HG03103 (cell line): ENCODE measurements at regions not wholly inside any gene's neighbourhood (a gene's known extent, or its start where the extent isn't known, plus 50 kb on each side); places are given as distances from the start of the nearest gene placed in this dataset.
"Not testable (repeated sequence)": the region's sequence is repeated elsewhere in the genome, so short reads cannot be mapped to it uniquely, and the experiment has no call there.

ENCODE experiments used
- ATAC-seq: cut with Tn5 transposase; IDR thresholded peaks from one replicate; pipeline ENCODE4 v1.9.1; 2021; ENCODE audit warnings: low read depth; ENCODE audit not compliant: unreplicated experiment

DNA sequence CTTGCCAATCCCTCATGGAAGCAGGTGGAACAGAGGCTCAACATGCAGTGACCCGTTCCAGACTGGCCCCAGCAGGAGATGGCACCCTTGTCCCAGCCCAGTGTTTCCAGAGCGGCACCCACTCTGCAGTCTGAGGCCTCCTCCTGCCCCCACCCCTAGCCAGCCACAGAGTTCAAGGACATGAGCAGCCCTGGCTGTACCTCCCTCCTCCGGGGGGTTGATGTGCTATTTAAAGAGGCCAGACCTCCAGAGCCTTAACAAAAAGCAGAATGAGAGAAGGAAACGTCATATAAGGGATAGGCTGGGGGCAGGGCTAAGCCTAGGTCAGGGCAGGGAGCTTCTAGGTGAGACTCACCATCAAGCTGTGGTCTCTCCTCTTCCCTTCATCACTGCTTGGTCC, 115.7 kb upstream of the NANOS1 start:
- no peak for ATAC-seq

- no peak for ATAC-seq
These were observed 114.9 kb upstream of the NANOS1 start for GRCh38 chr10:118914629-118915028.

- ATAC-seq, result no peak
These were observed 114.4 kb upstream of the NANOS1 start for GRCh38 chr10:118915161-118915560.

GRCh38 chr10:118916777-118917176, 112.7 kb upstream of the NANOS1 start:
- ATAC-seq, result no peak

DNA sequence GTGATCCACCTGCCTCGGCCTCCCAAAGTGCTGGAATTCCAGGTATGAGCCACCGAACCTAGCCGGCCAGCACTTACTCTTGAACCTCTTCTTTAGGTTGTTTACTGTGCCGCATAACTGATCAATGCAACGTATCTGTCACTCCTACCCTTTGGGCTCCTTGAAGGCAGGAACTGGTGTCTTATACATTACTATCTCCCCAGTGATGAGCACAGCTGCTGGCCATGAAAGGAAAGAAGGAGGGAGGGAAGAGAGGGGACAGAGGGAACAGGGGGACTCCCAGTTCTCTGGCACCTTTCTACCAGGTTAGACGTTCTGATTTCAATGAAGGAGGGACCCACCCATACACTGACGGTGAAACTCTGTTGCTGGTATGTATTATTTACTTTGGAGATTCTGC, 111.8 kb upstream of the NANOS1 start:
- ATAC-seq, result no peak

- ATAC-seq, result no peak
These were observed 111.4 kb upstream of the NANOS1 start for GRCh38 chr10:118918116-118918515.

DNA sequence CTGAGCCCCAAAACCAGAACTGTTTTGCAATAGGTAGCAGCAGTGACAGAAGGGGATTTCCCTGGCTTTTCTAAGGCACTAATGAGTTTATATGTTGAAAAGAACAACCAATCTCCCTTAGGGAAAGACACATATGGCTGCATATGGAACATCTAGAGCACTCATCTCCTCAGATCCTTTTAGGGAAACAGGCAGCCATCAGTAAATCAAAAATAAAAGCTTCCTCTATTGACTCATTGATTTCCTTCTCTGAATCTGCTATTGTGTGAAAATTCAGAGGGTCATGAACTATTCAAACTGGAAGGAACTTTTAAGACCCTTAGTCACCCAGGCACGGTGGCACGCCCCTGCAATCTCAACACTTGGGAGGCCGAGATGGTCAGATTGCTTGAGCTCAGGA, 110.9 kb upstream of the NANOS1 start:
- ATAC-seq, result no peak

DNA sequence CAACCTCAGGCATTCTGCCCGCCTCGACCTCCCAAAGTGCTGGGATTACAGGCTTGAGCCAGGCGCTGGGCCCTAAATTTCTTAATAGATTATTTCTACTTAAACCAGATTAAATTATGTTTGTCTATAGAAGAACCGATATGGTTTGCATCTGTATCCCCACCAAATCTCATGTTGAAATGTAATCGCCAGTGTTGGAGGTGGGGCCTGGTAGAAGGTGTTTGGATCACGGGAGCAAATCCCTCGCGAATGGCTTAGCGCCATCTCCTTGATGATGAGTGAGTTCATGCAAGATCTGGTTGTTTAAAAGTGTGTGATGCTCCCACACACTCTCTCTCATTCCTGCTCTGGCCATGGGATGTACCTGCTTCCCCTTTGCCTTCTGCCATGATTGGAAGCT, 109.3 kb upstream of the NANOS1 start:
- no peak for ATAC-seq

DNA sequence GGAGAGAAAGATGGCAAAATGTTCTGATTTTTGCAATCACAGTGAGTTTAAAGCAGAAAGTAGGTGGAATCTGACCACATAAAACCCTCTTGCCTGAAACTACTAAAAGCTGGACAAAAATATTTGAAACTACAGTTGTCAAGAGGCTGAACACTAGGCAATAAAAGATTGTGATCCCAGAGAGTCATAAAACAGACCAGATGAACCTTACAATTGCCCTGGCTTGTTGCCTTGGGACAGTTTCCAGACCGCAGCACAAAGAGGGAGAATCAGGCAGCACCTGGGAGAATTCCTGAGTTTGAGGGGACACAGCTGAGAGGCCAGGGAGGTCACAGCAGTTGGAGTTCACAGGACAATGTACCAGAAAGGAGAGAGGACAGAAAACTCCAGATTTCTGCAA, 107.3 kb upstream of the NANOS1 start:
- ATAC-seq, result no peak

GRCh38 chr10:118922972-118923371, 106.5 kb upstream of the NANOS1 start:
- ATAC-seq, result no peak

DNA sequence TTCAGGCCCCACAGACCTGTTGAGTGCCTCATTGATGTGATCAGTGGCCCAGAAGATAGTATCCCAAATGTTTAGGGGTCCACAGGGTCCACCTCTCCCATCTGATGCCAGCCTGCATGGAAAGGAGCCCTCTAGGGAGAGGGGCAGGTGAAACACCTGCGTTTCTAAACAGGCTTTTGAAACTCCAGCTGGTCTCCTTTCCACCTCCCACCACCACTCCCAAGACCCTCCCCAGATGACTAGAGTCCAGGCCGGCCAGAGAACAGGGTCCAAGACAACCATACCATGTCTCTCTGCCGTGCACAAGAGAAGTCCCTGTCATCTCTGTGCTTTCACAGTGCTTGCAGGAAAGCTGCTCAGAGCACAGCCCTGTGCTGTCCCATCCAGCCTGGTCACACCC, 105.0 kb upstream of the NANOS1 start:
- ATAC-seq, result no peak

DNA sequence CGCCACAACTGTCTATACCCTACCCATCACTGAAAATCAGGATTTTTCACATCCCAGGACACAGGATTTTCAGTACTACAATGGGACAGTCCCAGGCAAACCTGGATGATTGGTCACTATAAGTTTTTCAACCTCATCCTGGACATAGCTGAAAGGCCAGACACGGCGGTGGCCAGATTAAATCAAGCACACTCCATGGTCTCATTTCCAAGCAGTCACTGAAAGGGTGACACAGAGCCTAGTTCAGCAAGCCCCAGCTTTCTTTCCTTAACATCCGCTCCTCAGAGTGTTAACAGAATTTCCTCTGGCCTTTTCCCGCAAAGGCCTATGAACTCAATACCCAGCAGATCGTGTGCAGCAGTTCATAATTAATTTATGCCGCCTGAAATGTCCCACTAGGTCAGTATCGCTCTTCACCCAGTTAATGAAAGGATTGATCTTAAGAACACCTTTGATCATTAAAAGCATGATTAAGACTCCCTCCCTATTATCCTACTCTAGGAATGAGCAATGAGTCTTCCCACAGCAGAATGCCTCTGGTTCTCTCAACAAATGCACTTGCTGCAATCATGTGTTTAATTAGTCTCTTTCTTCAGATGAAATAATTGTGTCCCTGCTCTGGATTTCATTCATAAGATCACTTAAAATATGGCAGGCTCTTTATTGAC, 104.0 kb upstream of the NANOS1 start:
- ATAC-seq, result no peak

GRCh38 chr10:118926072-118926417, 103.5 kb upstream of the NANOS1 start:
- ATAC-seq, result no peak

DNA sequence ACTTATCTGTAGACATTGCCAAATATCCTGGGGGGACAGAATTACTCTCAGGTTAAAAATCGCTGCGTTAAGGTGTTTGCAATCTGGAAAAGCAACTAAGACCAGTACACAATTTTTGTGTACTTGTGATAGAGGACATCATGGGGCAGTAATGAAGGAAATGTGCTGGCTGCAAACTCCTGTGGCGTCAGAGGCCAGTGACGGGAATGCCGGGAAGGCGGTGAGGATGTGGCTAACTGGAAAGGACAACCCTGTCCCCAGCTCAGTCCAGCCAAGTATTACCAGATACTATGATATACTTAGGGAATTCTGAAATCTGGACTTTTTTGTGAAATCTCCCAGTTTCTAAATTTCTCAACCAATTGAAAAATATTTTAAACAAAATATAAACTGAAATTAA, 103.1 kb upstream of the NANOS1 start:
- no peak for ATAC-seq

DNA sequence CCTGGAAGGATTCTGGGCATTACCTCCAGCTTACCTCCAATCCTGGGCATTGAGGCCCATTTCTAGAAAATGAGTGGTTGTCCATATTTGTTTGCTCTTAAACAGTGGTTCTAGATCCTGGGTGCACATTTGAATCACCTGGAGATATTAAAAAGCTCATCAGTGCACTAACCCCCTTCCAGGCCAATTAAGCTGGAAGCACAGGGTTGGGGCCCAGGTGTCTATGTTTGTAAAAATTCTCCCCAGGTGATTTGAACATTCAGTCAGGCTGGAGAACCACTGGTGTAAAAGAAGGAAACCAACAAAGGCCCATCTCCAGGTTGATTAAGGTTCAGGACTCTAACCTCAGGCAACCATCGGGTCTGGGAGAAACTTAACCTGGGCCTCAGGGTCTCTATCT, 102.6 kb upstream of the NANOS1 start:
- no peak for ATAC-seq

- ATAC-seq, result no peak
These were observed 102.2 kb upstream of the NANOS1 start for GRCh38 chr10:118927321-118927720.

GRCh38 chr10:118930614-118931013, 98.9 kb upstream of the NANOS1 start:
- ATAC-seq, result no peak

DNA sequence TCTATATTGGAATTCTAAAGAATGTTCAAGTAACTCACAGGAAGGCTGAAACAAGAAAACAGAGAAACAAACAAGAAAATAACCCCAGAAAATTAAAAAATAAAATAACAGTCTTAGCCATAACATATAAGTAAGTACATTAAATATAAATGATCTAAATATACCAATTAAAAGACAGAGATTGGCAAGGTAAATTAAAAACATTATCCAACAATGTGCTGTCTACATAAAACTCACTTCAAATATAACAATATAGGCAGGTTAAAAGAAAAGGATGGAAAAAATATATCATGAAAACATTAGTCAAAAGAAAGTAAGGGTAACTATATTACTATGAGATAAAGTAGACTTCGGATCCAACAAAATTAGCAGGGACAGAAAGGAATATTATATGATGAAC, 98.1 kb upstream of the NANOS1 start:
- no peak for ATAC-seq

DNA sequence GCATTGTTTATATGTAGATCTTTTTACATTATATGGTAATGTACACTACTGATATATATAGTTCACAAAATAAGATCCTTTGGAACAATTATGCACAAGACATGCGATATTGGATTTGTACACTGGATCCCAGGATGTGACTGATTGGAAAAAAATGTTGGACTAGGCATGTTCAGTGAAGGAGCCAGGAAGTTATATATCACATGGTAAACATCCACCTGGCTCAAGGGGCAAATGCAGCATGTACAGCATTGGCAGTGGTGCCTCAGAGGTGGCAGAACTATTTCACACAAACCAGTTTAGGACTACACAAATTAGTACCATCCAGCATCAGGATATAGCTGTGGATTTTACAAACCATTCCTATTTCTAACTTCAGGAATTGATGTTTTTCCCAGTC, 97.4 kb upstream of the NANOS1 start:
- not testable (repeated sequence) for ATAC-seq

- no peak for ATAC-seq
These were observed 92.3 kb upstream of the NANOS1 start for GRCh38 chr10:118937226-118937625.

DNA sequence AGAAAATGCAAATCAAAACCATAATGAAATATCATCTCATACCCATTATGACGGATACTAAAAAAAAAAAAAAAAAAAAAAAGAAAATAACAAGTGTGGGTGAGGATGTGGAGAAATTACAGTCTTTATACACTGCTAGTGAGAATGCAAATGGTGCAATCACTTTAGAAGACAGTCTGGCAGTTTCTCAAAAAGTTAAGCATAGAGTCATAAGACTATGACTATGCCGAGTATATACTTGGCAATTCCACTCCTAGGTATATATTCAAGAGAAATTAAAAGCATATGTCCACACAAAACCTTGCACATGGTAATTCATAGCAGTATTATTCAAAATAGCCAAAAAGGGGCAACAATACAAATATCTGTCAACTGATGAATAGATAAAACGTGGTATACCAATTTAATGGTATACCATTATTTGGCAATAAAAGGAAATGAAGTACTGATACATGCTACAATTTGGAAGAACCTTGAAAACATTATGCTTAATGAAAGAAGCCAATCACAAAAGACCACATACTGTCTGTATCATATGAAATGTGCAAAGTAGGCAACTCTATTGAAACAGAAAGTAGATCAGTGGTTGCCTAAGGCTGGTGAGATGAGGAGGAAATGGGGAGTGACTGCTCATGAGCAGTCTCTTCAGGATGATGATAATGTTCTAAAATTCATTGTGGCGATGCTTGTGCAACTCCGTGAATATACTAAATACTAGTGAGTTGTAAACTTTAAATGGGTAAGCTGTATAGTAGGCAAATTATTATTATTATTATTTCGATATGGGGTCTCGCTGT, 90.1 kb upstream of the NANOS1 start:
- ATAC-seq, result no peak

DNA sequence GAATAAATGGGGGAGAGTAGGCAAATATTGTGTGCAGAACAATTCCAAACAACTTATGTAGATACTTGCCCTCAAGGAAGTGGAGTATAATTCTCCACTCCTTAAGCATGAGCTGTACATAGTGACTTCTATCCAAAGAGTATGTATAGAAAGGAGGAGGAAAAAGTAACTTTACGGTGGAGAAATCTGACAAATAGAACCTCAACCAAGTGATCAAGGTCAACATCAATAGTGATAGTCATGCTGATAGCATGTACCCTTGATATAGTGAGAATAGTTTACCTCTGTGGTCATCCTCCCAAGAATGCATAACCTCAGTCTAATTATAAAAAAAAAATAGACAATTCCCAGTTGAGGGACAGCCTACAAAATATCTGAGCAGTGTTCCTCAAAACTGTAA, 89.1 kb upstream of the NANOS1 start:
- no peak for ATAC-seq
